ENCODE measurements at regions not wholly inside any gene's neighbourhood (a gene's known extent, or its start where the extent isn't known, plus 50 kb on each side); places are given as distances from the start of the nearest gene placed in this dataset.

DNA sequence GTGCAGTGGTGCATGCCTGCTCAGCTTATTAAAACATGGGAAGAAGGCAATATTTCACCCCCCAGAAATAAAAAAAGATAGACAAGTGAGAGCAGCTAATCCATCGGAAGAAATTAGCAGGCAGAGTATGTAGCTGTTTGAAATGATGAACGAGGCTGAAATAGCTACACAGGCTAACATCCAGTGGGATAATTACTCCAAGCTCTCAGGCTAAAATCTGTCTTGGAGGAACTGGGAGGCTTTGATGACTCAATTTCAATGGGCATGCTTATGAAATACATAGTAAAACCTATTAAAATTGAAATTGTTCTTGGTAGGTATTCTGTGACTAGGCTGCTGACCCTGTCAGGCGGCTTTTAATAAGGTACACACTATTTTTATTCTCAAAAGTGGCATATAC, 84.1 kb upstream of the RRP15 start:
- H3K36me3 ChIP-seq (ENCODE audit: control insufficient read depth in 1 of 2, insufficient read depth in 2 of 2, low read depth in 1 of 2, low read length in 2 of 2): no peaks in the 10 kb centered on the region
- WGBS: 90% methylated on average over 2 of the region's 3 CpGs
- no peaks in the 10 kb centered on the region for H3K9me3 ChIP-seq (ENCODE audit: control insufficient read depth, low read length)

GRCh38 chr1:218201601-218202000, 83.5 kb upstream of the RRP15 start:
- Histone ChIP-seq H3K27ac (ENCODE audit: low read length, poor library complexity, severe bottlenecking) (no peak overlapping the region), H3K4ac (ENCODE audit: low read depth in 1 of 2, low read length in 2 of 2) (no peak overlapping the region), H3K4me1 (ENCODE audit: control insufficient read depth, insufficient read depth, low read depth, low read length) (no peaks in the 10 kb centered on the region), H3K4me2 (ENCODE audit: low read length, poor library complexity, severe bottlenecking) (no peak overlapping the region), H3K79me1 (replicated peaks; ENCODE audit: low read length, poor library complexity, severe bottlenecking) (no peaks in the 10 kb centered on the region), H2AFZ (ENCODE audit: low read depth, low read length) (no peak overlapping the region), H3K36me3 (ENCODE audit: control insufficient read depth in 1 of 2, insufficient read depth in 2 of 2, low read depth in 1 of 2, low read length in 2 of 2) (no peaks in the 10 kb centered on the region), H3K14ac (ENCODE audit: low read length in 2 of 2) (no peak overlapping the region), H2BK120ac (ENCODE audit: low read depth, low read length) (no peak overlapping the region), H2AK5ac (ENCODE audit: low read length, severe bottlenecking) (no peak overlapping the region), H3K23ac (ENCODE audit: low read length in 2 of 2) (no peak overlapping the region), H3K9me3 (ENCODE audit: control insufficient read depth, low read length) (no peaks in the 10 kb centered on the region), H4K91ac (ENCODE audit: low read length) (no peak overlapping the region), H3K18ac (ENCODE audit: low read depth in 1 of 2, low read length in 2 of 2) (no peak overlapping the region), H2BK15ac (ENCODE audit: low read depth, poor library complexity, severe bottlenecking) (no peak overlapping the region), H4K8ac (ENCODE audit: low read length) (no peak overlapping the region), H3K9ac (ENCODE audit: low read length) (no peak overlapping the region), H3K27me3 (ENCODE audit: control insufficient read depth in 1 of 2, insufficient read depth in 1 of 2, low read length in 2 of 2) (peaks cover 0 to 5% of the 10 kb centered on the region in 2 experiments), H2BK5ac (ENCODE audit: low read depth, low read length, poor library complexity, severe bottlenecking) (no peak overlapping the region), H3K4me3 (ENCODE audit: insufficient read depth in 1 of 2, low read depth in 1 of 2, low read length in 2 of 2) (no peak overlapping the region), H2BK12ac (ENCODE audit: low read length in 2 of 2) (no peak overlapping the region)
- DNase-seq: no peak
- 86% methylated on average over 1 of the region's 1 CpG for WGBS

More for the DNA sequence above, 84.1 kb upstream of the RRP15 start:
- Histone ChIP-seq H3K18ac (ENCODE audit: low read depth in 1 of 2, low read length in 2 of 2) (no peak overlapping the region), H3K14ac (ENCODE audit: low read length in 2 of 2) (no peak overlapping the region), H3K27me3 (ENCODE audit: control insufficient read depth in 1 of 2, insufficient read depth in 1 of 2, low read length in 2 of 2) (peaks cover 0 to 5% of the 10 kb centered on the region in 2 experiments), H3K4ac (ENCODE audit: low read depth in 1 of 2, low read length in 2 of 2) (no peak overlapping the region), H3K4me1 (ENCODE audit: control insufficient read depth, insufficient read depth, low read depth, low read length) (no peaks in the 10 kb centered on the region), H3K4me3 (ENCODE audit: insufficient read depth in 1 of 2, low read depth in 1 of 2, low read length in 2 of 2) (no peak overlapping the region), H2AK5ac (ENCODE audit: low read length, severe bottlenecking) (no peak overlapping the region), H3K23ac (ENCODE audit: low read length in 2 of 2) (no peak overlapping the region), H4K8ac (ENCODE audit: low read length) (no peak overlapping the region), H3K9ac (ENCODE audit: low read length) (no peak overlapping the region), H2BK120ac (ENCODE audit: low read depth, low read length) (no peak overlapping the region), H3K79me1 (replicated peaks; ENCODE audit: low read length, poor library complexity, severe bottlenecking) (no peaks in the 10 kb centered on the region), H2BK15ac (ENCODE audit: low read depth, poor library complexity, severe bottlenecking) (no peak overlapping the region), H2AFZ (ENCODE audit: low read depth, low read length) (no peak overlapping the region), H2BK12ac (ENCODE audit: low read length in 2 of 2) (no peak overlapping the region), H2BK5ac (ENCODE audit: low read depth, low read length, poor library complexity, severe bottlenecking) (no peak overlapping the region), H4K91ac (ENCODE audit: low read length) (no peak overlapping the region), H3K4me2 (ENCODE audit: low read length, poor library complexity, severe bottlenecking) (no peak overlapping the region), H3K27ac (ENCODE audit: low read length, poor library complexity, severe bottlenecking) (no peak overlapping the region)
- DNase-seq: no peak

DNA sequence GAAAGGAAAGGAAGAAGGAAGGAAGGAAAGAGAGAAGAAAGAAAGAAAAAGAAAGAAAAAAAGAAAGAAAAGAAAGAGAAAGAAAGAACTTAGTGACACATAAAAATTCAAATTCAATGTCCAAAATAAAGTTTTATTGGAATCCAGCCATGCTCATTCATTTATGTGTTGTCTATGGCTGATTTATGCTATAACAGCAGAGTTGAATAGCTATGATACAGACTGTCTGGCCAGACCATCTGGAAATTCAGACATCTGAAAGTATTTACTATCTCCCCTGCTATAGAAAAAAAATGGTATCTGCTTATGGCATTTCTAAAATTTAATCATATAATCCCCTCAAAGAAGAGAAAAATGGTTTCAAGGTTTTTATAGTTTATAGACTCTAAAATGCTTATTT, 79.4 kb upstream of the RRP15 start:
- no peak overlapping the region for H3K18ac ChIP-seq (ENCODE audit: low read depth in 1 of 2, low read length in 2 of 2)
- no peak overlapping the region for H3K4me2 ChIP-seq (ENCODE audit: low read length, poor library complexity, severe bottlenecking)
- no peaks in the 10 kb centered on the region for H3K9me3 ChIP-seq (ENCODE audit: control insufficient read depth, low read length)
- H3K27ac ChIP-seq (ENCODE audit: low read length, poor library complexity, severe bottlenecking): no peak overlapping the region
- no peaks in the 10 kb centered on the region for H3K36me3 ChIP-seq (ENCODE audit: control insufficient read depth in 1 of 2, insufficient read depth in 2 of 2, low read depth in 1 of 2, low read length in 2 of 2)
- no peak overlapping the region for H4K91ac ChIP-seq (ENCODE audit: low read length)
- no peak overlapping the region for H2BK5ac ChIP-seq (ENCODE audit: low read depth, low read length, poor library complexity, severe bottlenecking)
- no peak overlapping the region for H2AFZ ChIP-seq (ENCODE audit: low read depth, low read length)
- H3K9ac ChIP-seq (ENCODE audit: low read length): no peak overlapping the region
- no peak overlapping the region for H3K4ac ChIP-seq (ENCODE audit: low read depth in 1 of 2, low read length in 2 of 2)
- H3K27me3 ChIP-seq (ENCODE audit: control insufficient read depth in 1 of 2, insufficient read depth in 1 of 2, low read length in 2 of 2): peaks cover 0 to under 1% of the 10 kb centered on the region in 2 experiments
- H3K23ac ChIP-seq (ENCODE audit: low read length in 2 of 2): no peak overlapping the region
- no peak overlapping the region for H3K14ac ChIP-seq (ENCODE audit: low read length in 2 of 2)
- no peak overlapping the region for H2BK120ac ChIP-seq (ENCODE audit: low read depth, low read length)
- H2AK5ac ChIP-seq (ENCODE audit: low read length, severe bottlenecking): no peak overlapping the region
- H3K4me1 ChIP-seq (ENCODE audit: control insufficient read depth, insufficient read depth, low read depth, low read length): peaks cover 2% of the 10 kb centered on the region
- DNase-seq: no peak
- H2BK15ac ChIP-seq (ENCODE audit: low read depth, poor library complexity, severe bottlenecking): no peak overlapping the region
- no peak overlapping the region for H3K4me3 ChIP-seq (ENCODE audit: insufficient read depth in 1 of 2, low read depth in 1 of 2, low read length in 2 of 2)
- no peak overlapping the region for H2BK12ac ChIP-seq (ENCODE audit: low read length in 2 of 2)
- no peak overlapping the region for H4K8ac ChIP-seq (ENCODE audit: low read length)
- no peaks in the 10 kb centered on the region for H3K79me1 ChIP-seq (replicated peaks; ENCODE audit: low read length, poor library complexity, severe bottlenecking)

DNA sequence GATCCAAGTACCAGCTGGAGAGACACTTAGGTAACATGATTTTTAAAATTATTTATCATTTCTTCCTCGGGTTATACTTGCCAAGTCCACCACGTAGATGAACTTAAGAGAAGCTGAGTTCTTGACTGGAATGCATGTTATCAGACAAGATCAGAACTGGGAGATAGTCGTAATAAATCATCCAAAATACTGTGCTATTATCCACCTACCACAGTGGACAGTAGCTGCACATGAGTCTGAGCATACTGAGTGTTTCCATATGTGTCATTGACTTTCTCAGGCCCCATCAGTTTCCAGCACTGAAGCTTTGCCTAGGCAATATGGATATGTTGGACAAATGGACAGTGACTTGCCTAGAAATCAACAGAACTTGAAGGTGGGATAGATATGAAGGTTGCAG, 77.9 kb upstream of the RRP15 start:
- no peak overlapping the region for H2AK5ac ChIP-seq (ENCODE audit: low read length, severe bottlenecking)
- no peaks in the 10 kb centered on the region for H3K79me1 ChIP-seq (replicated peaks; ENCODE audit: low read length, poor library complexity, severe bottlenecking)
- H3K27ac ChIP-seq (ENCODE audit: low read length, poor library complexity, severe bottlenecking): no peak overlapping the region
- H3K4me2 ChIP-seq (ENCODE audit: low read length, poor library complexity, severe bottlenecking): no peak overlapping the region
- H3K4me1 ChIP-seq (ENCODE audit: control insufficient read depth, insufficient read depth, low read depth, low read length): peaks cover 2% of the 10 kb centered on the region
- no peak overlapping the region for H3K4ac ChIP-seq (ENCODE audit: low read depth in 1 of 2, low read length in 2 of 2)
- H2AFZ ChIP-seq (ENCODE audit: low read depth, low read length): no peak overlapping the region
- DNase-seq: peak; percentile 5
- no peak overlapping the region for H3K14ac ChIP-seq (ENCODE audit: low read length in 2 of 2)
- WGBS: 44% methylated on average over 2 of the region's 3 CpGs
- no peak overlapping the region for H3K4me3 ChIP-seq (ENCODE audit: insufficient read depth in 1 of 2, low read depth in 1 of 2, low read length in 2 of 2)
- no peak overlapping the region for H2BK120ac ChIP-seq (ENCODE audit: low read depth, low read length)
- H2BK5ac ChIP-seq (ENCODE audit: low read depth, low read length, poor library complexity, severe bottlenecking): no peak overlapping the region
- H3K9ac ChIP-seq (ENCODE audit: low read length): no peak overlapping the region
- no peak overlapping the region for H4K8ac ChIP-seq (ENCODE audit: low read length)
- H2BK15ac ChIP-seq (ENCODE audit: low read depth, poor library complexity, severe bottlenecking): no peak overlapping the region
- H3K18ac ChIP-seq (ENCODE audit: low read depth in 1 of 2, low read length in 2 of 2): no peak overlapping the region
- H3K9me3 ChIP-seq (ENCODE audit: control insufficient read depth, low read length): no peaks in the 10 kb centered on the region
- H3K36me3 ChIP-seq (ENCODE audit: control insufficient read depth in 1 of 2, insufficient read depth in 2 of 2, low read depth in 1 of 2, low read length in 2 of 2): no peaks in the 10 kb centered on the region
- H3K23ac ChIP-seq (ENCODE audit: low read length in 2 of 2): no peak overlapping the region
- no peak overlapping the region for H4K91ac ChIP-seq (ENCODE audit: low read length)
- H2BK12ac ChIP-seq (ENCODE audit: low read length in 2 of 2): no peak overlapping the region
- H3K27me3 ChIP-seq (ENCODE audit: control insufficient read depth in 1 of 2, insufficient read depth in 1 of 2, low read length in 2 of 2): no peaks in the 10 kb centered on the region

Data from mesenchymal stem cell (in vitro differentiated cells and primary cell).